Lung (tissue), 11 donors: ENCODE measurements at regions not wholly inside any gene's neighbourhood (a gene's known extent, or its start where the extent isn't known, plus 50 kb on each side); places are given as distances from the start of the nearest gene placed in this dataset.

ENCODE experiments used
- ATAC-seq: fragments of 200-7000 bp; cut with Tn5 transposase; one replicate; pipeline ENCODE4 v1.9.1; 2020; ENCODE audit warnings: moderate number of reproducible peaks; ENCODE audit not compliant: insufficient read depth, low FRiP score
- DNase-seq, 3 donors: peaks; one replicate each; pipeline ENCODE4 v3.0.0-alpha.2; 2013 to 2017
- H3K27ac ChIP-seq, 2 donors: one replicate each; pipeline ENCODE4 v1.5.1; 2013; ENCODE audit warnings: mild to moderate bottlenecking in 2 of 2, moderate library complexity in 2 of 2, control low read depth in 1 of 2, inconsistent platforms in 1 of 2, low read depth in 1 of 2, low read length in 1 of 2
- H3K27me3 ChIP-seq, 3 donors: one replicate each; pipeline ENCODE4 v1.5.1; 2013; ENCODE audit warnings: low read length in 2 of 3; ENCODE audit not compliant: control insufficient read depth in 3 of 3, insufficient read depth in 3 of 3
- H3K36me3 ChIP-seq, 4 donors: one replicate each; pipeline ENCODE4 v1.5.1; 2013; ENCODE audit warnings: low read length in 4 of 4, mild to moderate bottlenecking in 1 of 4, moderate library complexity in 1 of 4; ENCODE audit not compliant: control insufficient read depth in 4 of 4, insufficient read depth in 4 of 4
- H3K4me1 ChIP-seq, 5 donors: one replicate each; pipeline ENCODE4 v1.5.1; 2013; ENCODE audit warnings: low read length in 5 of 5, mild to moderate bottlenecking in 2 of 5, moderate library complexity in 1 of 5; ENCODE audit not compliant: control insufficient read depth in 5 of 5, insufficient read depth in 5 of 5
- H3K4me3 ChIP-seq: one replicate; pipeline ENCODE4 v1.5.1; 2013; ENCODE audit warnings: mild to moderate bottlenecking, control low read depth, moderate library complexity
- H3K9ac ChIP-seq, 2 donors: one replicate each; pipeline ENCODE4 v1.5.1; 2013; ENCODE audit warnings: low read length in 2 of 2, control low read depth in 1 of 2; ENCODE audit not compliant: insufficient read depth in 1 of 2
- H3K9me3 ChIP-seq, 4 donors: one replicate each; pipeline ENCODE4 v1.5.1; 2013; ENCODE audit warnings: low read length in 3 of 4, mild to moderate bottlenecking in 1 of 4, moderate library complexity in 1 of 4; ENCODE audit not compliant: control insufficient read depth in 4 of 4, insufficient read depth in 3 of 4
- WGBS, 2 donors: extraction: QIAGEN DNeasy Blood & Tissue Kit; methylation state at CpG; one replicate each; pipeline ENCODE4 v1.1.7; 2013; 5-methylcytosine and 5-hydroxymethylcytosine counted together
- TF ChIP-seq, protein P1 (sequence below): IDR thresholded peaks from 2 replicates; pipeline ENCODE4 v1.5.1; 2012; ENCODE audit warnings: mild to moderate bottlenecking; ENCODE audit errors: control extremely low read depth, extremely low read depth
- donor health status: control.
- donor health status: control.
- donor health status: Bipolar disorder and iron deficiency.
- donor health status: healthy.
- donor health status: DM: yes; HTN: yes; CAD: no.

DNA sequence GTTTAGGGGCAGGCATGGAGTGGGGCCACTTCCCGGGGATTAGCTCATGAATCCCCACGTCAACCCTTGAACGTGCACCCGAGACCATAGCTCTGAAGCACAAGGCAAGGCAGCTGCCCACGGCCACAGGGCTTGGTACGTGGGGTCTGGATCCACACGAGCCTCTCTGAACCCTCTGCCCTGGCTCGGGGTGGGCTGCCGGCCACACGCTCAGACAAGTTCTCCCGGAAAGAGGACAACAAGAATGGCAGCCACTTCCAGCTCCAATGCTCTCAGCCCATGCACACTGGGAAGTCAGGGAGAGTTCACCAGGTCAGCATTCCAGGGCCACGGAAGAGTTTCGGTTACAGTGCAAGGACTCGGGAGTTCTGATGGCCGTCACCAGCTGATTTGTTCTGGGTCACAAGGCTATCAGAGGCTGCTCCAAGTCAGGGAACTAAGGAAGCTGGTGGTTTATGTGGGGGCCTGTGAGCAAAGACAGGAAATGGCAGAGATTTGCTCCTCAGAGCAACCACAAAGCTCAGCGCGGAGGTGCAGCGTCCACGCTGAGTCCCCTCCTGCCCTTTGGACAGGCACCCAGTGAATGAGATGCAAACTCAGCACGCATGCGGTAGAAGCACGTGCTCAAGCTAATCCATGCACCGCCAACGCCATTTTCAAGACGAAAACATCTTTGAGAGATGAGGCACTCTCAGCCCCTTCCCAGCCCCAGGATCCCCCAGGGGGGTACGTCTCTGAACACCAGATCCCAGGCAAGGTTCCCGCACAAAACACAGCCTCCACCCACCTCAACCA is 356.4 kb downstream of the FOXL1 start:
- H3K27ac ChIP-seq: no peak overlapping the region
- no peak for DNase-seq
- TF ChIP-seq, protein P1, sequence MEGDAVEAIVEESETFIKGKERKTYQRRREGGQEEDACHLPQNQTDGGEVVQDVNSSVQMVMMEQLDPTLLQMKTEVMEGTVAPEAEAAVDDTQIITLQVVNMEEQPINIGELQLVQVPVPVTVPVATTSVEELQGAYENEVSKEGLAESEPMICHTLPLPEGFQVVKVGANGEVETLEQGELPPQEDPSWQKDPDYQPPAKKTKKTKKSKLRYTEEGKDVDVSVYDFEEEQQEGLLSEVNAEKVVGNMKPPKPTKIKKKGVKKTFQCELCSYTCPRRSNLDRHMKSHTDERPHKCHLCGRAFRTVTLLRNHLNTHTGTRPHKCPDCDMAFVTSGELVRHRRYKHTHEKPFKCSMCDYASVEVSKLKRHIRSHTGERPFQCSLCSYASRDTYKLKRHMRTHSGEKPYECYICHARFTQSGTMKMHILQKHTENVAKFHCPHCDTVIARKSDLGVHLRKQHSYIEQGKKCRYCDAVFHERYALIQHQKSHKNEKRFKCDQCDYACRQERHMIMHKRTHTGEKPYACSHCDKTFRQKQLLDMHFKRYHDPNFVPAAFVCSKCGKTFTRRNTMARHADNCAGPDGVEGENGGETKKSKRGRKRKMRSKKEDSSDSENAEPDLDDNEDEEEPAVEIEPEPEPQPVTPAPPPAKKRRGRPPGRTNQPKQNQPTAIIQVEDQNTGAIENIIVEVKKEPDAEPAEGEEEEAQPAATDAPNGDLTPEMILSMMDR: no peak
- H3K9me3 ChIP-seq: peaks cover 0 to 25% (median 2%) of the 10 kb centered on the region in 4 donors
- ATAC-seq: no peak
- H3K4me1 ChIP-seq: peaks cover 0 to 14% (median 6%) of the 10 kb centered on the region in 5 donors
- H3K4me3 ChIP-seq: no peak overlapping the region
- no peak overlapping the region for H3K9ac ChIP-seq
- no peaks in the 10 kb centered on the region for H3K36me3 ChIP-seq
- peaks cover 5 to 25% (median 18%) of the 10 kb centered on the region in 3 donors for H3K27me3 ChIP-seq
- WGBS, 2 donors: 28 to 45% methylated on average over 27 of the region's 27 CpGs

- DNase-seq (no peak), ATAC-seq (no peak)
- Histone ChIP-seq H3K36me3 (no peaks in the 10 kb centered on the region), H3K4me3 (no peak overlapping the region), H3K27me3 (peaks cover 0 to 9% (median 5%) of the 10 kb centered on the region in 3 donors), H3K27ac (no peak overlapping the region), H3K9me3 (peaks cover 0 to 17% (median 6%) of the 10 kb centered on the region in 4 donors), H3K9ac (no peak overlapping the region), H3K4me1 (no peaks in the 10 kb centered on the region)
- WGBS, 2 donors: 90 to 93% methylated on average over 2 of the region's 2 CpGs
- TF ChIP-seq, protein P1: no peak
Observed at GRCh38 chr16:86939609-86940008, 361.3 kb downstream of the FOXL1 start.

- WGBS, 2 donors: 83 to 93% methylated on average over 6 of the region's 6 CpGs
- no peak overlapping the region for H3K4me3 ChIP-seq
- DNase-seq: no peak
Observed at GRCh38 chr16:86941731-86942130, 363.4 kb downstream of the FOXL1 start.

More at GRCh38 chr16:86941731-86942130, 363.4 kb downstream of the FOXL1 start:
- TF ChIP-seq, protein P1: no peak
- Histone ChIP-seq H3K27ac (no peak overlapping the region), H3K27me3 (peaks cover 0 to 2% (median 0%) of the 10 kb centered on the region in 3 donors), H3K36me3 (no peaks in the 10 kb centered on the region), H3K9me3 (peaks cover 0 to 14% (median 6%) of the 10 kb centered on the region in 4 donors), H3K4me1 (no peaks in the 10 kb centered on the region), H3K9ac (no peak overlapping the region)
- ATAC-seq: no peak
